IMR-90 (cell line): ENCODE measurements at regions not wholly inside any gene's neighbourhood (a gene's known extent, or its start where the extent isn't known, plus 50 kb on each side); places are given as distances from the start of the nearest gene placed in this dataset.

Experiments
- ATAC-seq: fragments of 200-7000 bp; cut with Tn5 transposase; 2 replicates; pipeline ENCODE4 v1.9.1; 2020; ENCODE audit warnings: low read depth, mild to moderate bottlenecking, moderate library complexity
- BruUV-seq: library from RNA; stranded (reverse); fragments of 400-500 nt; replicated peaks from 2 replicates; lab custom pipeline; 2021; lab: Mats Ljungman, UMichigan
- CTCF ChIA-PET: fragments of 300-600 bp; formaldehyde crosslinking; extraction: SDS; loops from one replicate; lab custom pipeline; 2021; ENCODE audit warnings: antibody characterized with exemption; lab: Yijun Ruan, JAX
- POLR2A ChIA-PET: fragments of 300-600 bp; sonication (Branson Sonifier 250); formaldehyde crosslinking; loops from one replicate; lab custom pipeline; 2022; ENCODE audit warnings: antibody characterized with exemption; ENCODE audit not compliant: unreplicated experiment; lab: Charles Lee
- DNase-seq: peaks from one replicate; pipeline ENCODE4 v3.0.0; 2013
- H2AFZ ChIP-seq: replicated peaks from 2 replicates; pipeline ENCODE3; 2013; ENCODE audit warnings: low read length, mild to moderate bottlenecking; ENCODE audit not compliant: poor library complexity
- H2AK5ac ChIP-seq: 2 replicates; pipeline ENCODE4 v1.6.1; 2013; ENCODE audit warnings: low read depth, low read length, inconsistent platforms
- H2AK9ac ChIP-seq: replicated peaks from 2 replicates; pipeline ENCODE3; 2013; ENCODE audit warnings: mild to moderate bottlenecking, low read depth, low read length, moderate library complexity; ENCODE audit not compliant: poor library complexity
- H2BK120ac ChIP-seq: 2 replicates; pipeline ENCODE4 v1.6.1; 2013; ENCODE audit warnings: low read depth, low read length, inconsistent platforms
- H2BK15ac ChIP-seq: 3 replicates; pipeline ENCODE4 v1.6.1; 2013; ENCODE audit warnings: low read depth, low read length, inconsistent platforms
- H2BK20ac ChIP-seq: 2 replicates; pipeline ENCODE4 v1.6.1; 2013; ENCODE audit warnings: low read depth, mild to moderate bottlenecking, inconsistent platforms, low read length, moderate library complexity
- H2BK5ac ChIP-seq: 2 replicates; pipeline ENCODE4 v1.6.1; 2013; ENCODE audit warnings: mild to moderate bottlenecking, low read depth, low read length, inconsistent platforms; ENCODE audit not compliant: poor library complexity, severe bottlenecking
- H3K14ac ChIP-seq: replicated peaks from 2 replicates; pipeline ENCODE4 v1.6.1; 2013; ENCODE audit warnings: low read depth, low read length, inconsistent platforms
- H3K18ac ChIP-seq: 2 replicates; pipeline ENCODE4 v1.6.1; 2013; ENCODE audit warnings: low read depth, low read length, control low read depth
- H3K23ac ChIP-seq: 2 replicates; pipeline ENCODE4 v1.6.1; 2013; ENCODE audit warnings: low read depth, low read length, inconsistent platforms
- H3K27ac ChIP-seq: 2 replicates; pipeline ENCODE4 v1.5.1; 2013; ENCODE audit warnings: mild to moderate bottlenecking, control low read depth, low read length; ENCODE audit not compliant: insufficient read depth
- H3K27me3 ChIP-seq: 2 replicates; pipeline ENCODE4 v1.6.1; 2013; ENCODE audit warnings: low read length; ENCODE audit not compliant: control insufficient read depth, insufficient read depth
- H3K36me3 ChIP-seq: 2 replicates; pipeline ENCODE4 v1.6.1; 2013; ENCODE audit warnings: low read length, mixed read lengths; ENCODE audit not compliant: control insufficient read depth, insufficient read depth
- H3K4ac ChIP-seq: 2 replicates; pipeline ENCODE4 v1.6.1; 2013; ENCODE audit warnings: low read depth, low read length, inconsistent platforms
- H3K4me1 ChIP-seq: 2 replicates; pipeline ENCODE4 v1.6.1; 2013; ENCODE audit warnings: low read length, mixed read lengths; ENCODE audit not compliant: control insufficient read depth, insufficient read depth
- H3K4me2 ChIP-seq: 2 replicates; pipeline ENCODE4 v1.6.1; 2013; ENCODE audit warnings: low read depth, mild to moderate bottlenecking, control low read depth, low read length, moderate library complexity
- H3K4me3 ChIP-seq: 2 replicates; pipeline ENCODE4 v1.5.1; 2013; ENCODE audit warnings: low read depth, mild to moderate bottlenecking, control low read depth, low read length, moderate library complexity; ENCODE audit not compliant: insufficient read depth
- H3K56ac ChIP-seq: 2 replicates; pipeline ENCODE4 v1.6.1; 2013; ENCODE audit warnings: low read length, inconsistent platforms; ENCODE audit not compliant: insufficient read depth; ENCODE audit errors: extremely low read depth
- H3K79me1 ChIP-seq, 2 experiments: 2 replicates each; pipeline ENCODE4 v1.6.1; 2013; ENCODE audit warnings: low read length in 2 of 2, inconsistent platforms in 1 of 2, low read depth in 1 of 2
- H3K9ac ChIP-seq: 2 replicates; pipeline ENCODE4 v1.6.1; 2013; ENCODE audit warnings: low read depth, low read length, control low read depth
- H3K9me1 ChIP-seq: 2 replicates; pipeline ENCODE4 v1.6.1; 2013; ENCODE audit warnings: low read length, inconsistent platforms; ENCODE audit not compliant: insufficient read depth
- H3K9me3 ChIP-seq: 2 replicates; pipeline ENCODE4 v1.6.1; 2013; ENCODE audit warnings: low read length; ENCODE audit not compliant: control insufficient read depth, insufficient read depth
- H4K20me1 ChIP-seq: 2 replicates; pipeline ENCODE4 v1.6.1; 2013; ENCODE audit warnings: low read length, inconsistent platforms; ENCODE audit not compliant: insufficient read depth
- H4K5ac ChIP-seq: 2 replicates; pipeline ENCODE4 v1.6.1; 2013; ENCODE audit warnings: mild to moderate bottlenecking, low read depth, low read length, control low read depth
- H4K8ac ChIP-seq, 2 experiments: 2 replicates each; pipeline ENCODE4 v1.6.1; 2013; ENCODE audit warnings: low read depth in 2 of 2, low read length in 2 of 2, control low read depth in 1 of 2, inconsistent platforms in 1 of 2
- H4K91ac ChIP-seq: 2 replicates; pipeline ENCODE4 v1.6.1; 2013; ENCODE audit warnings: low read depth, low read length, inconsistent platforms; ENCODE audit not compliant: insufficient read depth
- BHLHE40 ChIP-seq: fragments of 150-350 bp; IDR thresholded peaks from 2 replicates; pipeline ENCODE4 v1.6.1; 2016; ENCODE audit warnings: mild to moderate bottlenecking, low read depth, low read length
- CHD1 ChIP-seq: IDR thresholded peaks from 2 replicates; pipeline ENCODE4 v1.6.1; 2012; ENCODE audit warnings: low read depth, low read length, improper control_type of control experiment
- FOS ChIP-seq: fragments of 150-350 bp; IDR thresholded peaks from 2 replicates; pipeline ENCODE4 v1.6.1; 2016; ENCODE audit warnings: low read depth, low read length
- MAZ ChIP-seq: IDR thresholded peaks from 2 replicates; pipeline ENCODE4 v1.6.1; 2012; ENCODE audit warnings: low read depth, mild to moderate bottlenecking, low read length, improper control_type of control experiment, moderate library complexity, borderline replicate concordance
- MXI1 ChIP-seq: IDR thresholded peaks from 2 replicates; pipeline ENCODE4 v1.6.1; 2012; ENCODE audit warnings: low read depth, mild to moderate bottlenecking, low read length, moderate library complexity, borderline replicate concordance
- NFE2L2 ChIP-seq: fragments of 150-350 bp; IDR thresholded peaks from 2 replicates; pipeline ENCODE4 v1.6.1; 2016; ENCODE audit warnings: low read depth, mild to moderate bottlenecking, low read length
- POLR2A ChIP-seq: IDR thresholded peaks from 2 replicates; pipeline ENCODE4 v1.6.1; 2012; ENCODE audit warnings: mild to moderate bottlenecking, low read depth, low read length
- RAD21 ChIP-seq: IDR thresholded peaks from 2 replicates; pipeline ENCODE4 v1.6.1; 2012; ENCODE audit warnings: low read length, improper control_type of control experiment
- RCOR1 ChIP-seq: IDR thresholded peaks from 2 replicates; pipeline ENCODE4 v1.6.1; 2012; ENCODE audit warnings: mild to moderate bottlenecking, low read length, improper control_type of control experiment; ENCODE audit not compliant: insufficient replicate concordance
- WGBS, 2 experiments: methylation state at CpG; one replicate each; pipeline versions ENCODE4 v1.1.5 to v1.1.7; 2013; ENCODE audit warnings: missing lambda C conversion rate in 2 of 2; ENCODE audit not compliant: insufficient read length in 1 of 2; ENCODE audit errors: extremely low coverage in 2 of 2; 5-methylcytosine and 5-hydroxymethylcytosine counted together
- dilution Hi-C: fragments of 300-500 bp; cut with HindIII; formaldehyde crosslinking; loops from one replicate; pipeline ENCODE4 v1.14.3; 2018; ENCODE audit warnings: low sequenced_read_pairs; ENCODE audit not compliant: unreplicated experiment
- in situ Hi-C: fragments of 300-500 bp; cut with MboI; formaldehyde crosslinking; loops from 3 replicates; pipeline ENCODE4 v1.14.3; 2019; ENCODE audit warnings: low sequenced_read_pairs, inconsistent platforms, mixed read lengths
- intact Hi-C: fragments of 100-400 bp; cut with micrococcal nuclease; formaldehyde crosslinking; loops from 2 replicates; pipeline ENCODE4 v1.10.0; 2022

GRCh38 chr3:161975201-161975600, 478.6 kb downstream of the OTOL1 start:
- Histone ChIP-seq H2BK120ac (no peak overlapping the region), H3K56ac (no peak overlapping the region), H3K27me3 (no peaks in the 10 kb centered on the region), H3K27ac (no peak overlapping the region), H3K9me3 (peaks cover 2% of the 10 kb centered on the region), H2BK15ac (no peak overlapping the region), H3K36me3 (no peaks in the 10 kb centered on the region), H4K91ac (no peak overlapping the region), H3K9me1 (no peaks in the 10 kb centered on the region), H3K4ac (no peak overlapping the region), H3K4me2 (no peak overlapping the region), H3K9ac (no peak overlapping the region), H3K23ac (no peak overlapping the region), H4K5ac (no peak overlapping the region), H3K18ac (no peak overlapping the region), H2AFZ (no peak overlapping the region), H3K79me1 (no peaks in the 10 kb centered on the region), H4K20me1 (no peaks in the 10 kb centered on the region), H2AK5ac (no peak overlapping the region), H2BK20ac (no peak overlapping the region), H2AK9ac (no peak overlapping the region), H2BK5ac (no peak overlapping the region), H4K8ac (no peak overlapping the region), H3K4me3 (no peak overlapping the region), H3K14ac (no peak overlapping the region), H3K4me1 (no peaks in the 10 kb centered on the region)
- CTCF ChIA-PET, result no interaction called here
- 60% methylated on average over 1 of the region's 2 CpGs; no CpG with 5 or more reads in 1 of the 2 experiments for WGBS, 2 experiments
- TF ChIP-seq CHD1 (no peak), RCOR1 (no peak), FOS (no peak), MAZ (no peak), BHLHE40 (no peak), POLR2A (no peak), RAD21 (no peak), NFE2L2 (no peak), MXI1 (no peak)
- POLR2A ChIA-PET, result no interaction called here
- ATAC-seq (no peak), DNase-seq (no peak)
- dilution Hi-C loops (no loop called here), in situ Hi-C loops (no loop called here), intact Hi-C loops (no loop called here)
- no TSS peak for BruUV-seq
